ENCODE measurements at regions not wholly inside any gene's neighbourhood (a gene's known extent, or its start where the extent isn't known, plus 50 kb on each side); places are given as distances from the start of the nearest gene placed in this dataset.

DNA sequence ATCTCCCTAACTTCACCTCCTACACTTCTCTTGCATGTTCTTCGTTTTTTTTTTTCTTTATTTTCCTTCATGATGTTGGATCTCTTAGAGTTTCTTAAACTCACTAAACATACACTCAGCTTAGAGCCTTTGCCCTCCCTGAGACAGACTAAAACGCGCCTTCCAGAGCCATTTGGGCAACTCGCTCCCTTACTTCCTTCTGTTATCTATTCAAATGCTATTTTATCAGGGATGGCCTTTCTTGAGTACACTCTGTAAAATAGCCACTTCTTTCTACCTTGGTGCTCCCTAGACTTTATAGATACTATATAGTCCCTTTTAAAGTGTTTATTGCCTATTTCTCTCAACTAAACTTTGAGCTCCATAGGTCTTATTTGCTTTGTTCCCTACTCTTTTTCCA is 598.2 kb upstream of the NECTIN3 start:
- TF ChIP-seq POLR2AphosphoS5 (IDR thresholded peaks at IDR 0.05): no peak
- TF ChIP-seq, protein P1, sequence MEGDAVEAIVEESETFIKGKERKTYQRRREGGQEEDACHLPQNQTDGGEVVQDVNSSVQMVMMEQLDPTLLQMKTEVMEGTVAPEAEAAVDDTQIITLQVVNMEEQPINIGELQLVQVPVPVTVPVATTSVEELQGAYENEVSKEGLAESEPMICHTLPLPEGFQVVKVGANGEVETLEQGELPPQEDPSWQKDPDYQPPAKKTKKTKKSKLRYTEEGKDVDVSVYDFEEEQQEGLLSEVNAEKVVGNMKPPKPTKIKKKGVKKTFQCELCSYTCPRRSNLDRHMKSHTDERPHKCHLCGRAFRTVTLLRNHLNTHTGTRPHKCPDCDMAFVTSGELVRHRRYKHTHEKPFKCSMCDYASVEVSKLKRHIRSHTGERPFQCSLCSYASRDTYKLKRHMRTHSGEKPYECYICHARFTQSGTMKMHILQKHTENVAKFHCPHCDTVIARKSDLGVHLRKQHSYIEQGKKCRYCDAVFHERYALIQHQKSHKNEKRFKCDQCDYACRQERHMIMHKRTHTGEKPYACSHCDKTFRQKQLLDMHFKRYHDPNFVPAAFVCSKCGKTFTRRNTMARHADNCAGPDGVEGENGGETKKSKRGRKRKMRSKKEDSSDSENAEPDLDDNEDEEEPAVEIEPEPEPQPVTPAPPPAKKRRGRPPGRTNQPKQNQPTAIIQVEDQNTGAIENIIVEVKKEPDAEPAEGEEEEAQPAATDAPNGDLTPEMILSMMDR (IDR thresholded peaks at IDR 0.05): no peak

Data from prostate gland (tissue), 2 donors.